Activated CD8-positive, alpha-beta T cell treated with anti-CD3 and anti-CD28 coated beads, Interleukin-2, amount 10 ng/mL, durations not matched to agents 7 days and 5 days (primary cell): ENCODE measurements at regions not wholly inside any gene's neighbourhood (a gene's known extent, or its start where the extent isn't known, plus 50 kb on each side); places are given as distances from the start of the nearest gene placed in this dataset.

Experiments used
- ATAC-seq: fragments of 150-1000 bp; cut with Tn5 transposase; one replicate; pipeline ENCODE4 v1.10.0; 2021; ENCODE audit warnings: moderate library complexity
- CTCF ChIA-PET: fragments of 350-600 bp; sonication (Branson Sonifier 250); formaldehyde crosslinking; loops from one replicate; lab custom pipeline; 2021; ENCODE audit warnings: antibody characterized with exemption; lab: Charles Lee
- POLR2A ChIA-PET: fragments of 350-600 bp; sonication (Branson Sonifier 250); formaldehyde crosslinking; loops from one replicate; lab custom pipeline; 2021; ENCODE audit warnings: antibody characterized with exemption; lab: Charles Lee
- DNase-seq: peaks from one replicate; pipeline ENCODE4 v3.0.0-alpha.2; 2020
- H3K27ac Mint-ChIP-seq: one replicate; pipeline ENCODE4 v1.8.0; 2021; ENCODE audit warnings: mild to moderate bottlenecking, mixed read lengths
- H3K27me3 Mint-ChIP-seq: one replicate; pipeline ENCODE4 v1.8.0; 2021; ENCODE audit warnings: low read depth, mixed read lengths
- H3K36me3 Mint-ChIP-seq: one replicate; pipeline ENCODE4 v1.8.0; 2021; ENCODE audit warnings: low read depth, mixed read lengths
- H3K4me1 Mint-ChIP-seq: one replicate; pipeline ENCODE4 v1.8.0; 2021; ENCODE audit warnings: low read depth, mixed read lengths
- H3K4me3 Mint-ChIP-seq: one replicate; pipeline ENCODE4 v1.8.0; 2021; ENCODE audit warnings: mild to moderate bottlenecking, mixed read lengths
- H3K9me3 Mint-ChIP-seq: one replicate; pipeline ENCODE4 v1.8.0; 2022; ENCODE audit warnings: mixed read lengths; ENCODE audit not compliant: insufficient read depth

GRCh38 chr15:96549136-96549535 lies 218.6 kb downstream of the NR2F2 start:
- ChIA-PET CTCF (no interaction called here), POLR2A (no interaction called here)
- Mint-ChIP-seq H3K27ac (no peak overlapping the region), H3K27me3 (no peaks in the 10 kb centered on the region), H3K9me3 (no peaks in the 10 kb centered on the region), H3K4me1 (no peaks in the 10 kb centered on the region), H3K36me3 (no peaks in the 10 kb centered on the region), H3K4me3 (no peak overlapping the region)
- DNase-seq (no peak), ATAC-seq (no peak)

- H3K9me3 Mint-ChIP-seq: no peaks in the 10 kb centered on the region
- no peak overlapping the region for H3K4me3 Mint-ChIP-seq
- CTCF ChIA-PET: no interaction called here
- H3K4me1 Mint-ChIP-seq: no peaks in the 10 kb centered on the region
- H3K36me3 Mint-ChIP-seq: no peaks in the 10 kb centered on the region
- ATAC-seq (no peak), DNase-seq (no peak)
- POLR2A ChIA-PET: no interaction called here
- no peak overlapping the region for H3K27ac Mint-ChIP-seq
- no peaks in the 10 kb centered on the region for H3K27me3 Mint-ChIP-seq
These were observed 220.7 kb downstream of the NR2F2 start for GRCh38 chr15:96551196-96551595.

DNA sequence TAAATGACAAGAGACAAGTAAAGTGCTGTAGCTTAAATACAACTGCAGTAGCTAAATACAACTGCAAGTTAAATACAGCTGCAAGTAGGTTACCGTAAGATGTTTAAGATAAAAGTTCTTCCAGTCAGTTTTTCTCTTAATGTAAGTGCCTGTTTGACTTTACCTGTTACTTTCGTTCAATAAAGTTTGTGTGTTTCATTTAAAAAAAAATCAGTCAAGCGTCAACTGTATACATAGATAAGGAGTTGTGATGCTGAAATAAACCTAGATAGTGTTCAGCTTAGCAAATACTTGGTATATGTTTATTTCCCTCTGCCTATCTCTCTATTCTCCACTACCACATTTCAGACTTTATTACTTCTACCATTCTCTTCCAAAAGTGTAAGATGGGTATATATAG lies 221.2 kb downstream of the NR2F2 start:
- ChIA-PET CTCF (no interaction called here), POLR2A (no interaction called here)
- H3K4me3 Mint-ChIP-seq: no peak overlapping the region
- no peaks in the 10 kb centered on the region for H3K27me3 Mint-ChIP-seq
- no peaks in the 10 kb centered on the region for H3K4me1 Mint-ChIP-seq
- H3K9me3 Mint-ChIP-seq: no peaks in the 10 kb centered on the region
- no peak overlapping the region for H3K27ac Mint-ChIP-seq
- no peaks in the 10 kb centered on the region for H3K36me3 Mint-ChIP-seq
- no peak for DNase-seq
- ATAC-seq: no peak

- Mint-ChIP-seq H3K27me3 (no peaks in the 10 kb centered on the region), H3K4me1 (no peaks in the 10 kb centered on the region), H3K27ac (no peak overlapping the region), H3K9me3 (no peaks in the 10 kb centered on the region), H3K4me3 (no peak overlapping the region), H3K36me3 (no peaks in the 10 kb centered on the region)
- DNase-seq (no peak), ATAC-seq (no peak)
- POLR2A ChIA-PET: no interaction called here
- CTCF ChIA-PET: no interaction called here
These were observed 222.5 kb downstream of the NR2F2 start for GRCh38 chr15:96553006-96553405.

- no peaks in the 10 kb centered on the region for H3K36me3 Mint-ChIP-seq
- no peaks in the 10 kb centered on the region for H3K9me3 Mint-ChIP-seq
- no peak overlapping the region for H3K27ac Mint-ChIP-seq
- ChIA-PET CTCF (no interaction called here), POLR2A (no interaction called here)
- no peak overlapping the region for H3K4me3 Mint-ChIP-seq
- H3K27me3 Mint-ChIP-seq: no peaks in the 10 kb centered on the region
- ATAC-seq: no peak
- H3K4me1 Mint-ChIP-seq: no peaks in the 10 kb centered on the region
- no peak for DNase-seq
These were observed 223.0 kb downstream of the NR2F2 start for GRCh38 chr15:96553451-96553850.

- Mint-ChIP-seq H3K9me3 (no peaks in the 10 kb centered on the region), H3K4me3 (no peak overlapping the region), H3K27ac (no peak overlapping the region), H3K36me3 (no peaks in the 10 kb centered on the region), H3K27me3 (no peaks in the 10 kb centered on the region), H3K4me1 (no peaks in the 10 kb centered on the region)
- ATAC-seq: no peak
- ChIA-PET CTCF (no interaction called here), POLR2A (no interaction called here)
- no peak for DNase-seq
These were observed 223.4 kb downstream of the NR2F2 start for GRCh38 chr15:96553931-96554330.

DNA sequence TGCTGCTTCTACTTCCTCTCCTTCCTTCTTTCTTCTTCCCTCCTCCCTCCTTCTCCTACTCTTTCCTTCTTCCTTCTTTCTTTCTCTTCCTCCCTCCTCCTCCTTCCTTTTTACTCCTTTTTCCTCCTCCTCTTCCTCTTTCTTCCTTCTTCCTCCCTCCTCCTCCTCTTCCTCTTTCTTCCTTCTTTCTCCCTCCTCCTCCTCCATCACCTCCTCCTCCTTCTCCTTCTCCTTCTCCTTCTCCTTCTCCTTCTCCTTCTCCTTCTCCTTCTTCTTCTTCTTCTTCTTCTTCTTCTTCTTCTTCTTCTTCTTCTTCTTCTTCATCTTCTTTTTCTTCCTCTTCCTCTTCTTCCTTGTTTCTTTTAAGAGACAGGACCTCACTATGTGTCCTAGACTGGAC lies 224.0 kb downstream of the NR2F2 start:
- ATAC-seq: no peak
- no peaks in the 10 kb centered on the region for H3K4me1 Mint-ChIP-seq
- H3K9me3 Mint-ChIP-seq: no peaks in the 10 kb centered on the region
- H3K4me3 Mint-ChIP-seq: no peak overlapping the region
- ChIA-PET CTCF (no interaction called here), POLR2A (no interaction called here)
- H3K27ac Mint-ChIP-seq: no peak overlapping the region
- H3K36me3 Mint-ChIP-seq: no peaks in the 10 kb centered on the region
- no peaks in the 10 kb centered on the region for H3K27me3 Mint-ChIP-seq
- no peak for DNase-seq

DNA sequence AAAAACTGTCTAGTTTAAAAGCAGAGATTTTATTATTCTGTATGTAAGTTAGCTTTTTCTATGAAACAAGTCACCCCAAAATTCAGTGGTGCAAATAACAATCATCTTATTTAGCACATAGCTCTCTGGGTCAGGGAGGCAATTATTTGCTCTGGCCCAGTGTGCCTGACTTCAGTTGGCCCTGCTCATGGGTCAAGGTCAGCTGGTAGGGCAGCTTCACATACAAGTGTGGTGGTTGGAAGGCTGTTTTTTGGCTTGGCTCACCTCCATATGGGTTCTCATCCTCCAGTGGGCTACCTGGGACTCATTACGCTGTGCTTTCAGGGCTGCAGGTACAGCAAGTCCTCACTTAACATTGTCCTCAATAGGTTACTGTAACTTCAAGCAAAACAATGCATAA lies 228.6 kb downstream of the NR2F2 start:
- ChIA-PET CTCF (no interaction called here), POLR2A (no interaction called here)
- H3K27me3 Mint-ChIP-seq: no peaks in the 10 kb centered on the region
- no peaks in the 10 kb centered on the region for H3K36me3 Mint-ChIP-seq
- ATAC-seq (no peak), DNase-seq (no peak)
- no peaks in the 10 kb centered on the region for H3K4me1 Mint-ChIP-seq
- H3K9me3 Mint-ChIP-seq: no peaks in the 10 kb centered on the region
- H3K27ac Mint-ChIP-seq: no peak overlapping the region
- H3K4me3 Mint-ChIP-seq: no peak overlapping the region

- ChIA-PET CTCF (no interaction called here), POLR2A (no interaction called here)
- no peak for DNase-seq
- Mint-ChIP-seq H3K27me3 (no peaks in the 10 kb centered on the region), H3K9me3 (no peaks in the 10 kb centered on the region), H3K36me3 (no peaks in the 10 kb centered on the region), H3K4me3 (no peak overlapping the region), H3K27ac (no peak overlapping the region), H3K4me1 (no peaks in the 10 kb centered on the region)
- ATAC-seq: no peak
These were observed 229.1 kb downstream of the NR2F2 start for GRCh38 chr15:96559631-96560030.

GRCh38 chr15:96560246-96560895 lies 229.9 kb downstream of the NR2F2 start:
- H3K27ac Mint-ChIP-seq: no peak overlapping the region
- ATAC-seq (no peak), DNase-seq (no peak)
- POLR2A ChIA-PET: no interaction called here
- CTCF ChIA-PET: no interaction called here
- H3K27me3 Mint-ChIP-seq: no peaks in the 10 kb centered on the region
- no peaks in the 10 kb centered on the region for H3K4me1 Mint-ChIP-seq
- H3K9me3 Mint-ChIP-seq: no peaks in the 10 kb centered on the region
- no peak overlapping the region for H3K4me3 Mint-ChIP-seq
- H3K36me3 Mint-ChIP-seq: no peaks in the 10 kb centered on the region

GRCh38 chr15:96561593-96561992 lies 231.1 kb downstream of the NR2F2 start:
- DNase-seq: no peak
- Mint-ChIP-seq H3K36me3 (no peaks in the 10 kb centered on the region), H3K27ac (no peak overlapping the region), H3K4me3 (no peak overlapping the region), H3K27me3 (no peaks in the 10 kb centered on the region), H3K4me1 (no peaks in the 10 kb centered on the region), H3K9me3 (no peaks in the 10 kb centered on the region)
- ATAC-seq: no peak
- POLR2A ChIA-PET: no interaction called here
- CTCF ChIA-PET: no interaction called here

DNA sequence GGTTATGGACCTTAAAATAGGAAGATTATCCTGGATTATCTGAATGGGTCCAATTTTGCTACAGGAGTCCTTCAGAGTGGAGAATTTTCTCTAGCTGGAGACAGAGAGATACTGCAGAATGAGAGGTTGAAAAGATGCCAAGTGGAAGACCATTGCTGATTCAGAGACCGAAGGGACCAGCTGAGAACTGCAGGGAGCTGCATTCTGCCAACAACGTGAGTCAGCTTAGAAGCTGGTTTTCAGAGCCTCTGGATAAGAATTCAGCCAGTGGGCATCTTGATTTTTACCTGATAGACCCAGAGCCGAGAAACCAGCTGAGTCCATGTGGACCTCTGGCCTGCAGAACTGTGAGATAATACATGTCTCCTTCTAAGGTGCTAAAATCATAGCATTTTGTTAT lies 234.0 kb downstream of the NR2F2 start:
- no peak overlapping the region for H3K27ac Mint-ChIP-seq
- ChIA-PET POLR2A (no interaction called here), CTCF (no interaction called here)
- no peaks in the 10 kb centered on the region for H3K27me3 Mint-ChIP-seq
- H3K36me3 Mint-ChIP-seq: no peaks in the 10 kb centered on the region
- H3K4me1 Mint-ChIP-seq: no peaks in the 10 kb centered on the region
- H3K4me3 Mint-ChIP-seq: no peak overlapping the region
- ATAC-seq: no peak
- no peak for DNase-seq
- no peaks in the 10 kb centered on the region for H3K9me3 Mint-ChIP-seq

- H3K4me1 Mint-ChIP-seq: no peaks in the 10 kb centered on the region
- no peak for ATAC-seq
- no peak overlapping the region for H3K4me3 Mint-ChIP-seq
- H3K36me3 Mint-ChIP-seq: no peaks in the 10 kb centered on the region
- H3K9me3 Mint-ChIP-seq: no peaks in the 10 kb centered on the region
- H3K27me3 Mint-ChIP-seq: no peaks in the 10 kb centered on the region
- no peak overlapping the region for H3K27ac Mint-ChIP-seq
- ChIA-PET POLR2A (no interaction called here), CTCF (no interaction called here)
- DNase-seq: no peak
These were observed 234.8 kb downstream of the NR2F2 start for GRCh38 chr15:96565266-96565665.
